ENCODE measurements at regions not wholly inside any gene's neighbourhood (a gene's known extent, or its start where the extent isn't known, plus 50 kb on each side); places are given as distances from the start of the nearest gene placed in this dataset.

DNA sequence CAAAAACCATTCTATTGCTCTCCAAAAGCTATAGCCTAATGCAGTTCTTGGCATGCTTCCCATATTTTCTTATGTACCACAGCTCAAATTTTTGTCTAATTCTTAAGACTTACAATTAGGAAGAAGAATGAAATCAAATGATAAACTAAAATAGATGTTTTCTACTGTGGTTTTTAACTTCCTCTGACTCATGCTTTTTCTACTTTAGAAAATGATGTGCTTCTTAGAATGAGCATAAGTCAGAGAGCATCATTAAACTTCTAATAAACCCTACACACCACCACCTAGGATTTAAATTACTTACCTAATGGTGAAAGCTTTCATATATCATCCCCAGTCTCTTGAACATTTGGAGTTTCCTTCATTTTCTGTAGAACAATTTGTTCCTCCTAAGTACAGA lies 217.0 kb upstream of the NDST3 start:
- TF ChIP-seq POLR2A (IDR thresholded peaks at IDR 0.05; ENCODE audit: low read depth, low read length) (no peak), TAF1 (IDR thresholded peaks at IDR 0.05; ENCODE audit: low read depth, low read length) (no peak)

All from GM12891 (cell line).